Ovary (tissue), 3 donors: ENCODE measurements at regions not wholly inside any gene's neighbourhood (a gene's known extent, or its start where the extent isn't known, plus 50 kb on each side); places are given as distances from the start of the nearest gene placed in this dataset.

ENCODE experiments used
- CTCF ChIP-seq, 3 donors: fragments of 450-650 bp in 2 of 3; fragments of 200-600 bp in 1 of 3; IDR thresholded peaks; one replicate each; pipeline versions ENCODE4 v1.5.1 to v1.8.0; 2016 to 2022; ENCODE audit warnings: antibody characterized with exemption in 3 of 3, mild to moderate bottlenecking in 1 of 3
- EP300 ChIP-seq: sonication (generic); formaldehyde crosslinking; IDR thresholded peaks from one replicate; pipeline ENCODE4 v1.6.1; 2017; ENCODE audit warnings: antibody characterized with exemption
- POLR2A ChIP-seq: fragments of 450-650 bp; IDR thresholded peaks from one replicate; pipeline ENCODE4 v1.6.1; 2017; ENCODE audit warnings: antibody characterized with exemption, mild to moderate bottlenecking, moderate library complexity
- donor health status: DM: no; HTN: no; CAD: no.

- TF ChIP-seq CTCF (IDR thresholded peaks at IDR 0.05) (no peak), POLR2A (no peak), EP300 (no peak)
Measured at GRCh38 chr9:126219648-126220063, 107.0 kb upstream of the MVB12B start.
